ENCODE measurements at regions not wholly inside any gene's neighbourhood (a gene's known extent, or its start where the extent isn't known, plus 50 kb on each side); places are given as distances from the start of the nearest gene placed in this dataset.

DNA sequence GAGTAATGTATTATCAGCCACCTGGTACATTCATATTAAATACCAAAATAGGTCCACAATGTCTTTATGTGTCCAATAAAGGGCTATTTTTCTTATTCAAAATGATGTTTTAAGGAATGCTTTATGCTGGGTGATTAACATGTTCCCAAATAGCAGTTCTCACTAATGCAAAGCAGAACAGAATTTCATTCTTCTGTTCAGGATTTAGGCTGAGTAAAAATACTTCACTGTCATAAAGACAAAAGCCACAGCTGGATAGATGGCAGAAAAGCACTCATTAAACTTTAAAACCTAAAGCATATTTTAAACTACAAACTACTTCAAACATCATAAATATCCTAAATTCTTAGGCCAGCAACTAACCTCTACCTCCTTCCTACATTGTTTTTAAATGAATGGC lies 244.0 kb downstream of the TMA16 start:
- no peak overlapping the region for H3K27ac ChIP-seq
- intact Hi-C loops (cut with DNase I): no loop called here
- no peak overlapping the region for H3K4me3 ChIP-seq
- H3K27me3 ChIP-seq: no peaks in the 10 kb centered on the region
- DNase-seq (no peak), ATAC-seq (no peak)
- H3K4me1 ChIP-seq: no peaks in the 10 kb centered on the region
- no peak for TF ChIP-seq CTCF (IDR thresholded peaks at IDR 0.05)
- no peaks in the 10 kb centered on the region for H3K36me3 ChIP-seq
- H3K9me3 ChIP-seq: no peaks in the 10 kb centered on the region

DNA sequence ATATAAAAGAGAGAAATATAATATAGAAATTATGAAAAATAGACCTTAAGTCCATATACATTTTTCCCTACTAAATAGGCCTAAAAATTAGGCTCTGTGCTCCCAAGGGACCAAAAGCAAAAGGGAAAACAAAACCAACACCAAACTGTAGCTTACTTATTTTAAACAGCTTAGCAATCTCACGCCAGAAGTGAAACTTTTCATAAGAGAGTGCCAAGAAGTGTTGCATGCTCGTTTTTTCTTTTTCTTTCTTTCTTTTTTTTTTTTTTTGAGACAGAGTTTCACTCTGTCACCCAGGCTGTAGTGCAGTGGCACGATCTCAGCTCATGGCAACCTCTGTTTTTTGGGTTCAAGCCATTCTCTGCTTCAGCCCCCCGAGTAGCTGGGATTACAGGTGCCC lies 250.4 kb downstream of the TMA16 start:
- no peak overlapping the region for H3K27ac ChIP-seq
- DNase-seq (no peak), ATAC-seq (no peak)
- H3K9me3 ChIP-seq: peaks cover 0 to 4% (median 0%) of the 10 kb centered on the region in 11 donors
- intact Hi-C loops (cut with DNase I): no loop called here
- 49 to 58% methylated on average over 4 of the region's 4 CpGs for WGBS, 2 donors
- H3K4me3 ChIP-seq: no peak overlapping the region
- H3K27me3 ChIP-seq: no peaks in the 10 kb centered on the region
- H3K36me3 ChIP-seq: no peaks in the 10 kb centered on the region
- no peak for TF ChIP-seq CTCF (IDR thresholded peaks at IDR 0.05)
- H3K4me1 ChIP-seq: no peaks in the 10 kb centered on the region

DNA sequence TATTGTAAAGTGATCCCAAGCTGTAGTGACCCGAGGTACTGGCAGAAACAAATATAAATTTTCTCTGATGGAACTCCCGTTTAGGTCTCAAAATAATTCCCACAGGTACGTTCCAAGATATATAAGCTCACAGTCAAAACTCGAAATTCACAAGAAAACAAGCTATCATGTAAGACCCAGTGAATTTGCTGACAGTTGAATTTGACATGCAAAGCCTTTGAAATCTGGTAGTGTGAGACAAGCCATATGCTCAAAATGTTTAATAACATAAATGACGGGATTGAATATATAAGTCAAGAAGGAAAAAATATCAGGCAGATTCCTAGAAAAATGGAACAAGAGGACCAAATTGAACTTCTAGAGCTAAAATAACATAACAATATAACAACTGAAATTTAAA lies 252.8 kb downstream of the TMA16 start:
- peaks cover 0 to 4% (median 0%) of the 10 kb centered on the region in 11 donors for H3K9me3 ChIP-seq
- no peak for TF ChIP-seq CTCF (IDR thresholded peaks at IDR 0.05)
- ATAC-seq (no peak), DNase-seq (no peak)
- no peak overlapping the region for H3K27ac ChIP-seq
- no peaks in the 10 kb centered on the region for H3K4me1 ChIP-seq
- H3K27me3 ChIP-seq: no peaks in the 10 kb centered on the region
- WGBS, 2 donors: 61 to 70% methylated on average over 5 of the region's 5 CpGs
- H3K4me3 ChIP-seq: no peak overlapping the region
- no peaks in the 10 kb centered on the region for H3K36me3 ChIP-seq
- intact Hi-C loops (cut with DNase I): no loop called here

- no peak overlapping the region for H3K4me3 ChIP-seq
- no peak overlapping the region for H3K27ac ChIP-seq
- no peaks in the 10 kb centered on the region for H3K27me3 ChIP-seq
- peaks cover 0 to 4% (median 0%) of the 10 kb centered on the region in 11 donors for H3K9me3 ChIP-seq
- intact Hi-C loops (cut with DNase I): no loop called here
- TF ChIP-seq CTCF (IDR thresholded peaks at IDR 0.05): no peak
- no peaks in the 10 kb centered on the region for H3K4me1 ChIP-seq
- DNase-seq (no peak), ATAC-seq (no peak)
- H3K36me3 ChIP-seq: no peaks in the 10 kb centered on the region
- 86 to 94% methylated on average over 3 of the region's 3 CpGs for WGBS, 2 donors
Observed at GRCh38 chr4:163747886-163748285, 253.4 kb downstream of the TMA16 start.

- WGBS, 2 donors: 67 to 69% methylated on average over 2 of the region's 2 CpGs
- Histone ChIP-seq H3K27ac (no peak overlapping the region), H3K4me1 (no peaks in the 10 kb centered on the region), H3K27me3 (no peaks in the 10 kb centered on the region), H3K9me3 (peaks cover 0 to 4% (median 0%) of the 10 kb centered on the region in 11 donors), H3K36me3 (no peaks in the 10 kb centered on the region), H3K4me3 (no peak overlapping the region)
- DNase-seq (no peak), ATAC-seq (no peak)
- no peak for TF ChIP-seq CTCF (IDR thresholded peaks at IDR 0.05)
- intact Hi-C loops (cut with DNase I): no loop called here
Observed at GRCh38 chr4:163748449-163748848, 254.0 kb downstream of the TMA16 start.
